Kidney epithelial cell (primary cell): ENCODE measurements at regions not wholly inside any gene's neighbourhood (a gene's known extent, or its start where the extent isn't known, plus 50 kb on each side); places are given as distances from the start of the nearest gene placed in this dataset.
A peak's percentile ranks its signal among the peaks of the same experiment; 100 is the strongest.

ENCODE experiments used
- DNase-seq: peaks from one replicate; pipeline ENCODE4 v3.0.0-alpha.2; 2010; ENCODE audit warnings: low read depth
- H3K27me3 ChIP-seq: 2 replicates; pipeline ENCODE4 v1.6.0; 2011; ENCODE audit warnings: low read length; ENCODE audit not compliant: control insufficient read depth, insufficient read depth
- H3K36me3 ChIP-seq: 2 replicates; pipeline ENCODE4 v1.5.1; 2011; ENCODE audit warnings: low read length; ENCODE audit not compliant: control insufficient read depth, insufficient read depth
- H3K4me3 ChIP-seq: 2 replicates; pipeline ENCODE4 v1.5.1; 2011; ENCODE audit warnings: low read depth, mild to moderate bottlenecking, control low read depth, low read length
- TF ChIP-seq, protein P1 (sequence below): IDR thresholded peaks from 2 replicates; pipeline ENCODE4 v1.5.1; 2011; ENCODE audit warnings: mild to moderate bottlenecking, moderate library complexity, low read length, control low read depth, inconsistent platforms; ENCODE audit not compliant: insufficient read depth, poor library complexity, severe bottlenecking

- no peaks in the 10 kb centered on the region for H3K27me3 ChIP-seq
- H3K36me3 ChIP-seq = no peaks in the 10 kb centered on the region
- TF ChIP-seq, protein P1, sequence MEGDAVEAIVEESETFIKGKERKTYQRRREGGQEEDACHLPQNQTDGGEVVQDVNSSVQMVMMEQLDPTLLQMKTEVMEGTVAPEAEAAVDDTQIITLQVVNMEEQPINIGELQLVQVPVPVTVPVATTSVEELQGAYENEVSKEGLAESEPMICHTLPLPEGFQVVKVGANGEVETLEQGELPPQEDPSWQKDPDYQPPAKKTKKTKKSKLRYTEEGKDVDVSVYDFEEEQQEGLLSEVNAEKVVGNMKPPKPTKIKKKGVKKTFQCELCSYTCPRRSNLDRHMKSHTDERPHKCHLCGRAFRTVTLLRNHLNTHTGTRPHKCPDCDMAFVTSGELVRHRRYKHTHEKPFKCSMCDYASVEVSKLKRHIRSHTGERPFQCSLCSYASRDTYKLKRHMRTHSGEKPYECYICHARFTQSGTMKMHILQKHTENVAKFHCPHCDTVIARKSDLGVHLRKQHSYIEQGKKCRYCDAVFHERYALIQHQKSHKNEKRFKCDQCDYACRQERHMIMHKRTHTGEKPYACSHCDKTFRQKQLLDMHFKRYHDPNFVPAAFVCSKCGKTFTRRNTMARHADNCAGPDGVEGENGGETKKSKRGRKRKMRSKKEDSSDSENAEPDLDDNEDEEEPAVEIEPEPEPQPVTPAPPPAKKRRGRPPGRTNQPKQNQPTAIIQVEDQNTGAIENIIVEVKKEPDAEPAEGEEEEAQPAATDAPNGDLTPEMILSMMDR = no peak
- H3K4me3 ChIP-seq = no peak overlapping the region
- DNase-seq = no peak
These were observed 65.6 kb downstream of the ANXA2R start for GRCh38 chr5:42974536-42974935.

DNA sequence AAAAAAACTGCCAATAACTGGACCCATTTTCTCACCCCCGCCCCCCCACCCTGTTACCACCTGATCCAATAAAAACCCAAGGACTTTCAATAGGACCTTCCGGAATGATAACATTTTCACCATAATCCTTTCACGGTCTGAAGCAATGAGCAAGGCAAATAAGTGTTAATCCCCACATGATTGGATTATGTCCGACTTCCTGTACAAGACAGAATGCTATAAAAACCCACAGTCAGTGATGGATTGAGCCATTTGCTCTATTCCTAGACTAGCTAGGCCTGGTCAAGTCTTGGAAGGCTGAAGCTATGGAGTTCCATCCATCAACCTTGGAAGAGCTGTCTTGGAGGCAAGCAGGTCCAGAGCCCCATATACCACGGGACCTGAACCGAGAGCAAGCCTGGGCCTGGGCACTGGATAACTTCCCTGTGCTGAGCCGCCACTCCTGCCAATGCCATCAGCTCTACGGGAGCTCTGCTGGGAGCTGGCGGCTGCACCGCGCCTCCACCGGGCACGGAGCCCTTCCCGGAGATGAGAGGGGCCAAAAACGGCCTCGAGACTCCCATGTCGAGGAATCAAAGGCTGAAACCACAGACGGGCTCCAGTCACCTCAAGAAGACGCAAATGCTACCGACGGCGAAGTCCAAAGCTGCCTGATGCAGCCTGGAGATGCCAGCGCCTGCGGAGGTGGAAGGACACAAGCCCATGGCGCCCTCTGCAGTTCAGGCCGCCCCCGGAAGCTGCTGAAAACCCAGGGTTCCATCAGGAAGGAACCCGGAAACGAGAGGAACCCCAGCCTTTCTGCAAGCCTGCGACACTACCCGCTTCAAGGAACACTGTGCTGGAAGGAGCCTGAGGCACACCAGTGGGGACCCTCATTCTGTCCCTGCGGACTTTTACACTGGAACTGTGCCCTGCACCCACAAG, 69.2 kb downstream of the ANXA2R start:
- no peaks in the 10 kb centered on the region for H3K36me3 ChIP-seq
- DNase-seq = no peak
- H3K27me3 ChIP-seq = no peaks in the 10 kb centered on the region
- H3K4me3 ChIP-seq = no peak overlapping the region
- TF ChIP-seq, protein P1 = peak; percentile 6

DNA sequence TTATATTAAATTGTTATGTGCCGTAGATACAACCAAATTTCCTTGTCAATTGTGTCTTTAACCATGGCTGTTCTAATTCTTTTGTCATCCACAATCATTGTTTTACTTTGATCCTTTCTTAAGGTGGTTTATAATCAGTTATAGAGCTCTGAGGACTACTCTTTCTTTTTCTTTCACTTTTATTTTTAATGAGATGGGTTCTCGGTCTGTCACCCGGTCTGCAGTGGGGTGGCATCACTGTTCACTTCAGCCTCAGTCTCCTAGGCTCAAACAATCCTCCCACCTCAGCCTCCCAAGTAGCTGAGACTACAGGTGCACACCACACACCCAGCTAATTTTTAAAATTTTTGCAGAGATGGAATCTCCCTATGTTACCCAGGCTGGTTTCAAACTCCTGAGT, 74.2 kb downstream of the ANXA2R start:
- DNase-seq = no peak
- TF ChIP-seq, protein P1 = no peak
- Histone ChIP-seq H3K27me3 (no peaks in the 10 kb centered on the region), H3K36me3 (no peaks in the 10 kb centered on the region), H3K4me3 (no peak overlapping the region)

GRCh38 chr5:42963412-42963811, 76.7 kb downstream of the ANXA2R start:
- Histone ChIP-seq H3K4me3 (no peak overlapping the region), H3K36me3 (no peaks in the 10 kb centered on the region), H3K27me3 (no peaks in the 10 kb centered on the region)
- TF ChIP-seq, protein P1 = no peak
- no peak for DNase-seq

GRCh38 chr5:42962124-42962523, 78.0 kb downstream of the ANXA2R start:
- TF ChIP-seq, protein P1 = no peak
- H3K27me3 ChIP-seq = no peaks in the 10 kb centered on the region
- DNase-seq = no peak
- no peak overlapping the region for H3K4me3 ChIP-seq
- no peaks in the 10 kb centered on the region for H3K36me3 ChIP-seq
